H9 (cell line): ENCODE measurements at regions not wholly inside any gene's neighbourhood (a gene's known extent, or its start where the extent isn't known, plus 50 kb on each side); places are given as distances from the start of the nearest gene placed in this dataset.

Experiments
- DNase-seq: peaks from one replicate; pipeline ENCODE4 v3.0.0-alpha.2; 2017
- H2AFZ ChIP-seq: one replicate; pipeline ENCODE4 v1.6.1; 2013; ENCODE audit warnings: mild to moderate bottlenecking, low read length, control low read depth, moderate library complexity
- H2AK5ac ChIP-seq: 2 replicates; pipeline ENCODE4 v1.6.1; 2013; ENCODE audit warnings: low read length, control low read depth, mixed read lengths; ENCODE audit not compliant: insufficient read length
- H2BK120ac ChIP-seq: one replicate; pipeline ENCODE4 v1.6.1; 2013; ENCODE audit warnings: low read depth, mild to moderate bottlenecking, low read length, control low read depth, inconsistent platforms; ENCODE audit not compliant: poor library complexity, severe bottlenecking
- H2BK12ac ChIP-seq: 2 replicates; pipeline ENCODE4 v1.6.1; 2013; ENCODE audit warnings: low read length, control low read depth, mixed read lengths, low read depth; ENCODE audit not compliant: insufficient read length
- H2BK15ac ChIP-seq: 2 replicates; pipeline ENCODE4 v1.6.1; 2013; ENCODE audit warnings: low read depth, low read length, control low read depth
- H2BK20ac ChIP-seq: one replicate; pipeline ENCODE4 v1.6.1; 2013; ENCODE audit warnings: low read depth, mild to moderate bottlenecking, low read length, control low read depth, inconsistent platforms; ENCODE audit not compliant: poor library complexity, severe bottlenecking
- H2BK5ac ChIP-seq: 2 replicates; pipeline ENCODE4 v1.6.1; 2013; ENCODE audit warnings: low read length, control low read depth, mixed read lengths; ENCODE audit not compliant: insufficient read length
- H3K14ac ChIP-seq: 2 replicates; pipeline ENCODE4 v1.6.1; 2013; ENCODE audit warnings: low read length, control low read depth; ENCODE audit not compliant: insufficient read depth
- H3K18ac ChIP-seq: 2 replicates; pipeline ENCODE4 v1.6.1; 2013; ENCODE audit warnings: low read depth, mild to moderate bottlenecking, mixed read lengths, low read length, control low read depth; ENCODE audit not compliant: insufficient read length
- H3K23ac ChIP-seq: 2 replicates; pipeline ENCODE4 v1.6.1; 2013; ENCODE audit warnings: low read length, control low read depth, mixed read lengths, low read depth; ENCODE audit not compliant: insufficient read length
- H3K23me2 ChIP-seq: 2 replicates; pipeline ENCODE4 v1.6.1; 2013; ENCODE audit warnings: low read depth, mild to moderate bottlenecking, mixed read lengths, low read length, control low read depth; ENCODE audit not compliant: insufficient read length, poor library complexity, severe bottlenecking
- H3K27ac ChIP-seq: 2 replicates; pipeline ENCODE4 v1.5.1; 2013; ENCODE audit warnings: low read length, control low read depth, mixed read lengths, low read depth; ENCODE audit not compliant: insufficient read length
- H3K27me3 ChIP-seq: 2 replicates; pipeline ENCODE4 v1.6.1; 2013; ENCODE audit warnings: low read length, control low read depth, inconsistent platforms; ENCODE audit not compliant: insufficient read depth
- H3K4ac ChIP-seq: 2 replicates; pipeline ENCODE4 v1.6.1; 2013; ENCODE audit warnings: low read depth, mild to moderate bottlenecking, control low read depth, inconsistent platforms, low read length, moderate library complexity
- H3K4me1 ChIP-seq: 2 replicates; pipeline ENCODE4 v1.6.1; 2013; ENCODE audit warnings: low read length, control low read depth, inconsistent platforms; ENCODE audit not compliant: insufficient read depth
- H3K4me2 ChIP-seq: 2 replicates; pipeline ENCODE4 v1.6.1; 2013; ENCODE audit warnings: low read length, control low read depth, mixed read lengths; ENCODE audit not compliant: insufficient read length, insufficient read depth
- H3K56ac ChIP-seq: 2 replicates; pipeline ENCODE4 v1.6.1; 2013; ENCODE audit warnings: low read depth, mild to moderate bottlenecking, mixed read lengths, low read length, control low read depth; ENCODE audit not compliant: insufficient read length
- H3K79me1 ChIP-seq: 2 replicates; pipeline ENCODE4 v1.6.1; 2013; ENCODE audit warnings: low read depth, mild to moderate bottlenecking, moderate library complexity, low read length, control low read depth, inconsistent platforms; ENCODE audit not compliant: insufficient read depth, poor library complexity, severe bottlenecking
- H3K79me2 ChIP-seq: 2 replicates; pipeline ENCODE4 v1.6.1; 2013; ENCODE audit warnings: low read length, control low read depth, inconsistent platforms; ENCODE audit not compliant: insufficient read depth
- H3K9ac ChIP-seq: 2 replicates; pipeline ENCODE4 v1.6.1; 2013; ENCODE audit warnings: low read length, control low read depth, mixed read lengths; ENCODE audit not compliant: insufficient read length; ENCODE audit errors: extremely low read depth
- H3K9me3 ChIP-seq: one replicate; pipeline ENCODE4 v1.6.1; 2013; ENCODE audit warnings: low read depth, low read length, inconsistent platforms; ENCODE audit not compliant: control insufficient read depth
- H3T11ph ChIP-seq: one replicate; pipeline ENCODE4 v1.6.1; 2013; ENCODE audit warnings: mild to moderate bottlenecking, low read length, control low read depth, inconsistent platforms
- H4K20me1 ChIP-seq: one replicate; pipeline ENCODE4 v1.6.1; 2013; ENCODE audit not compliant: control insufficient read depth, insufficient read length, insufficient read depth
- H4K5ac ChIP-seq: 2 replicates; pipeline ENCODE4 v1.6.1; 2013; ENCODE audit warnings: low read depth, mild to moderate bottlenecking, mixed read lengths, low read length, control low read depth; ENCODE audit not compliant: insufficient read length
- H4K8ac ChIP-seq: replicated peaks from 2 replicates; pipeline ENCODE4 v1.6.1; 2013; ENCODE audit warnings: low read length, control low read depth, mixed read lengths, low read depth; ENCODE audit not compliant: insufficient read length
- H4K91ac ChIP-seq: 2 replicates; pipeline ENCODE4 v1.6.1; 2013; ENCODE audit warnings: low read depth, mild to moderate bottlenecking, moderate library complexity, mixed read lengths, low read length, control low read depth; ENCODE audit not compliant: insufficient read length
- H3K27ac Mint-ChIP-seq, 3 experiments: 2 replicates in 2 of 3; 3 replicates in 1 of 3; pipeline ENCODE4 v1.8.0; 2020 to 2021; ENCODE audit warnings: mixed read lengths in 3 of 3, mild to moderate bottlenecking in 1 of 3, moderate library complexity in 1 of 3
- H3K27me3 Mint-ChIP-seq: 2 replicates; pipeline ENCODE4 v1.8.0; 2021; ENCODE audit warnings: low read depth, mild to moderate bottlenecking, moderate library complexity, mixed read lengths
- H3K36me3 Mint-ChIP-seq, 3 experiments: 2 replicates in 2 of 3; 3 replicates in 1 of 3; pipeline ENCODE4 v1.8.0; 2020 to 2021; ENCODE audit warnings: low read depth in 3 of 3, mixed read lengths in 3 of 3; ENCODE audit not compliant: insufficient read depth in 1 of 3
- H3K4me1 Mint-ChIP-seq, 2 experiments: 2 replicates each; pipeline ENCODE4 v1.8.0; 2020; ENCODE audit warnings: mixed read lengths in 2 of 2
- H3K4me3 Mint-ChIP-seq, 2 experiments: 2 replicates in 1 of 2; 3 replicates in 1 of 2; pipeline ENCODE4 v1.8.0; 2020 to 2021; ENCODE audit warnings: mild to moderate bottlenecking in 2 of 2, mixed read lengths in 2 of 2, moderate library complexity in 1 of 2
- H3K9me3 Mint-ChIP-seq, 2 experiments: 2 replicates in 1 of 2; 3 replicates in 1 of 2; pipeline ENCODE4 v1.8.0; 2020; ENCODE audit warnings: mild to moderate bottlenecking in 2 of 2, mixed read lengths in 2 of 2, moderate library complexity in 1 of 2
- CTCF ChIP-seq: fragments of 200-600 bp; sonication (generic); conservative IDR thresholded peaks from 3 replicates; pipeline ENCODE4 v1.8.0; 2021; ENCODE audit warnings: antibody characterized with exemption, mild to moderate bottlenecking
- WGBS: extraction: QIAGEN DNeasy Blood & Tissue Kit; methylation state at CpG from one replicate; pipeline ENCODE4 v1.1.7; 2013; ENCODE audit warnings: missing lambda C conversion rate, low lambda C conversion rate, mixed read lengths; ENCODE audit not compliant: insufficient read length; ENCODE audit errors: extremely low coverage; 5-methylcytosine and 5-hydroxymethylcytosine counted together

GRCh38 chr9:61665330-61665751, 475.5 kb downstream of the SPATA31A7 start:
- no CpG with 5 or more reads among the region's 22 CpGs for WGBS
- Histone ChIP-seq H4K91ac (no peak overlapping the region), H4K5ac (no peak overlapping the region), H3K79me2 (no peaks in the 10 kb centered on the region), H3K79me1 (no peaks in the 10 kb centered on the region), H3K4me2 (no peak overlapping the region), H3K9me3 (peaks cover 53% of the 10 kb centered on the region), H2BK20ac (no peak overlapping the region), H3K23me2 (no peaks in the 10 kb centered on the region), H3K56ac (no peak overlapping the region), H3K4me1 (no peaks in the 10 kb centered on the region), H4K8ac (no peak overlapping the region), H2AK5ac (no peak overlapping the region), H3K27me3 (no peaks in the 10 kb centered on the region), H2BK120ac (no peak overlapping the region), H2AFZ (no peak overlapping the region), H2BK12ac (no peak overlapping the region), H3K4ac (no peak overlapping the region), H4K20me1 (no peaks in the 10 kb centered on the region), H3K9ac (no peak overlapping the region), H3T11ph (no peak overlapping the region), H3K23ac (no peak overlapping the region), H3K27ac (no peak overlapping the region), H3K18ac (no peak overlapping the region), H2BK5ac (no peak overlapping the region), H2BK15ac (no peak overlapping the region), H3K14ac (no peak overlapping the region)
- Mint-ChIP-seq H3K9me3 (peaks cover 55 to 56% of the 10 kb centered on the region in 2 experiments), H3K27ac (no peak overlapping the region), H3K4me3 (no peak overlapping the region), H3K4me1 (no peaks in the 10 kb centered on the region), H3K27me3 (peaks cover 4% of the 10 kb centered on the region), H3K36me3 (peaks cover 15 to 26% (median 19%) of the 10 kb centered on the region in 3 experiments)
- no peak for TF ChIP-seq CTCF
- DNase-seq = no peak
